Cardiac muscle cell (in vitro differentiated cells and primary cell): ENCODE measurements at regions not wholly inside any gene's neighbourhood (a gene's known extent, or its start where the extent isn't known, plus 50 kb on each side); places are given as distances from the start of the nearest gene placed in this dataset.

ENCODE experiments used
- DNase-seq, 2 donors: peaks; one replicate each; pipeline versions ENCODE4 v3.0.0 to v3.0.0-alpha.2; 2010 to 2017; ENCODE audit warnings: low read depth in 1 of 2, low spot score in 1 of 2
- H3K27ac ChIP-seq: fragments of 200-600 bp; sonication (generic); 2 replicates; pipeline ENCODE4 v1.5.1; 2016
- H3K27me3 ChIP-seq: fragments of 200-600 bp; sonication (generic); 2 replicates; pipeline ENCODE4 v1.6.0; 2016; ENCODE audit warnings: control low read depth
- H3K36me3 ChIP-seq: fragments of 200-600 bp; sonication (generic); 2 replicates; pipeline ENCODE4 v1.5.1; 2016; ENCODE audit warnings: control low read depth
- H3K4me1 ChIP-seq: fragments of 200-600 bp; sonication (generic); 2 replicates; pipeline ENCODE4 v1.8.1; 2017; ENCODE audit warnings: low read depth, mild to moderate bottlenecking, mixed run types
- H3K4me3 ChIP-seq: fragments of 200-600 bp; sonication (generic); 2 replicates; pipeline ENCODE4 v1.5.1; 2016; ENCODE audit warnings: mild to moderate bottlenecking
- H3K9me3 ChIP-seq: fragments of 200-600 bp; sonication (generic); 2 replicates; pipeline ENCODE4 v1.5.1; 2017; ENCODE audit warnings: low read depth, mild to moderate bottlenecking, control low read depth
- TF ChIP-seq, protein P1 (sequence below): IDR thresholded peaks from 2 replicates; pipeline ENCODE4 v1.5.1; 2012; ENCODE audit warnings: low read depth, mild to moderate bottlenecking, low read length

DNA sequence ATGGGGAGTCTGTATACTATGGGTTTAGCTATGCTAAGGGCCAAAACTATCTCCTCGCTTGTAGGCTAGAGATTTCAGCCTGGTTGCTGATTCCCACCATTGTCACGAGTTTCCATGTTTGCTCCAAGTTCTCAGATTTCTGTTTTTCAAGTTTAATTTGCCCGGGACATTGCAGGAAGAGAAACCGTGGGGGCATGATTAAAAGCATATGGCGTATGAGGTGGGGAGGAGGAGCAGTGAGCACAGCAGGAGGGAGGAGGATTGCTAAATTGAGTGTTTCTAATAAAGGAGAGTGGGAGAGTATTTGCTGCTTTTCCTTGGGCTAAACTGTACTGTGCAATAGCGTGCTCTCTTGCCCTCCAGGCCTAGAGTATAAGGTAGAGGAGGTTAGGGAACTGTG lies 558.4 kb downstream of the METTL15 start:
- DNase-seq, result no peak
- TF ChIP-seq, protein P1, sequence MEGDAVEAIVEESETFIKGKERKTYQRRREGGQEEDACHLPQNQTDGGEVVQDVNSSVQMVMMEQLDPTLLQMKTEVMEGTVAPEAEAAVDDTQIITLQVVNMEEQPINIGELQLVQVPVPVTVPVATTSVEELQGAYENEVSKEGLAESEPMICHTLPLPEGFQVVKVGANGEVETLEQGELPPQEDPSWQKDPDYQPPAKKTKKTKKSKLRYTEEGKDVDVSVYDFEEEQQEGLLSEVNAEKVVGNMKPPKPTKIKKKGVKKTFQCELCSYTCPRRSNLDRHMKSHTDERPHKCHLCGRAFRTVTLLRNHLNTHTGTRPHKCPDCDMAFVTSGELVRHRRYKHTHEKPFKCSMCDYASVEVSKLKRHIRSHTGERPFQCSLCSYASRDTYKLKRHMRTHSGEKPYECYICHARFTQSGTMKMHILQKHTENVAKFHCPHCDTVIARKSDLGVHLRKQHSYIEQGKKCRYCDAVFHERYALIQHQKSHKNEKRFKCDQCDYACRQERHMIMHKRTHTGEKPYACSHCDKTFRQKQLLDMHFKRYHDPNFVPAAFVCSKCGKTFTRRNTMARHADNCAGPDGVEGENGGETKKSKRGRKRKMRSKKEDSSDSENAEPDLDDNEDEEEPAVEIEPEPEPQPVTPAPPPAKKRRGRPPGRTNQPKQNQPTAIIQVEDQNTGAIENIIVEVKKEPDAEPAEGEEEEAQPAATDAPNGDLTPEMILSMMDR, result no peak
- H3K27ac ChIP-seq, result no peak overlapping the region
- no peaks in the 10 kb centered on the region for H3K4me1 ChIP-seq
- H3K36me3 ChIP-seq, result no peaks in the 10 kb centered on the region
- H3K4me3 ChIP-seq, result no peak overlapping the region
- no peaks in the 10 kb centered on the region for H3K27me3 ChIP-seq
- no peaks in the 10 kb centered on the region for H3K9me3 ChIP-seq

DNA sequence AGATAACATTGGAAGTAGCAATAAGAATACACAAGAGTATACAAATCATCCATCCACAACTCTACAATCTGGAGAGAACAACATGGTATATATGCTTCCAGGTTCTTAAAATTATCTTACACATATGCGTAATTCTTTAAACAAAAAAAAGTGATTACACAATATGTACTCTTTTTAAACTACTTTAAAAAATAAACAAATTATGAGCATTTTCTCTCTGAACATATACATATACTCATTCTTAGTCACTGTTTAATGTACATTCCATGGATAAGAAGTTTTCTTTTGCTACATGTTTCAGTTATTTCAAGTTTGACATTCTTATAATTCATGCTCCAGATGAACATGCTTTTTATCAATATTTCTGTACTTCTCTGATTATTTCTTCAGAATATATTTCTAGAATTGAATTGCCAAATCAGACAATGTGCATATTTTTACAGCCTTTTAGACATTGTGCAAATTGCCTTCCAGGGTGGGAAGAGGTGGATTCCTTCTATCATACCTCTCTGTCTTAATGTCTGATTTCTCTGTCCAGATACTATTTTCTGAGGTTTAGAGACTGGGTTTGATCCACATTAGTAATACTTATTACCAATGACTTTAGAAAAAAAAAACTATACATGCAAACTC lies 551.6 kb downstream of the METTL15 start:
- no peak overlapping the region for H3K4me3 ChIP-seq
- TF ChIP-seq, protein P1, result no peak
- no peaks in the 10 kb centered on the region for H3K9me3 ChIP-seq

DNA sequence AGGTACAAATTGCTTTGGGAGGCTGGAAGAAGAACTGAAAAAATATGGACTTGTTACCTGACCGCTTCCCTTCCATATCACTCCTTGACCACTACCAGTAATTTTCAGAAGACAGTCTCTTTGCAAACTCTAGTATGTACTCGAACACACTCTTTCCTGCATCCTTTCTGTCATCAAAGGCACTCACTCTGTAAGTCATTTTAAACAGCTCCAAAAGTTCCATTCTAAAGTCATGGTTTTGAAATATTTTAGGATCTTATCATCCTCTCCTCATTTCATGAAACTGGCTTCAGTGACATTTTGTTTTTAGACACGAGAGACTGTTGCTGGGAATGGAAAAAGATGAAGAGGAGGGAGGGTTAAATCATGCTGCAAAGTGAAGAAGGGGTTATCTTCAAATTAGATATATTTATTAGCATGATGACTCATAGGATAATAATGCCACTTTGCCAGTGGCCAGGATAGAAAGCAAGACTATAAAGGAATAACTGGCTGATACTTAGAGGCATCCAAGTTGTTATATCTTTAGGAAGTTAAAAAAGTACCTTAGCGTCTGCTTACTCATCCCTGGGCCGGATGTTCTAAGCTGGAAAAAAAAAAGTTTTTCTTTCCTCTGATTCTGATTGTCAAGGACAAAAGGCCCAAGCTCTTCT lies 549.3 kb downstream of the METTL15 start:
- Histone ChIP-seq H3K36me3 (no peaks in the 10 kb centered on the region), H3K4me1 (no peaks in the 10 kb centered on the region), H3K9me3 (no peaks in the 10 kb centered on the region), H3K4me3 (no peak overlapping the region), H3K27me3 (no peaks in the 10 kb centered on the region), H3K27ac (no peak overlapping the region)
- DNase-seq, result peak in 1 of 2 donors; percentile 23
- TF ChIP-seq, protein P1, result no peak

More for the DNA sequence above, 551.6 kb downstream of the METTL15 start:
- Histone ChIP-seq H3K27me3 (no peaks in the 10 kb centered on the region), H3K4me1 (no peaks in the 10 kb centered on the region), H3K36me3 (no peaks in the 10 kb centered on the region), H3K27ac (no peak overlapping the region)
- no peak for DNase-seq

DNA sequence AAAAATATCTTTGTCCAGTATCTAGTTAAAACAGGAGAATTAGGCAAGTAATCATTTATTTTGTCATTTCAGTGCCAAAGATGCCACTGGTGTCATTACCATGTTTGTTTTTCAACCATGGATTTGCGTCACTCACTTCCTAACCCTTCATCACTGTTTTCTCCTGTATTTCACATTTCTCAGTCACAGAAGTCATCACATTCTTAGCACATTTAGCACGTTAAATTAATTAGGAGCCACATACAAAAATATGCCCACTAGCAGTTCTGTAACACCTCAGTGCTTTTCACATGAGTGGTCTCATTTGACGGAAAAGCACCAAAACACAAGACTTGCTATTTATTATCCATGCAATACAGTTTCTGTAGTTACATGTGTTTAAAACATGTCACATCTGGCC lies 546.0 kb downstream of the METTL15 start:
- H3K27me3 ChIP-seq, result no peaks in the 10 kb centered on the region
- no peaks in the 10 kb centered on the region for H3K36me3 ChIP-seq
- H3K4me3 ChIP-seq, result no peak overlapping the region
- H3K27ac ChIP-seq, result no peak overlapping the region
- DNase-seq, result no peak
- H3K9me3 ChIP-seq, result no peaks in the 10 kb centered on the region
- H3K4me1 ChIP-seq, result no peaks in the 10 kb centered on the region
- TF ChIP-seq, protein P1, result no peak

DNA sequence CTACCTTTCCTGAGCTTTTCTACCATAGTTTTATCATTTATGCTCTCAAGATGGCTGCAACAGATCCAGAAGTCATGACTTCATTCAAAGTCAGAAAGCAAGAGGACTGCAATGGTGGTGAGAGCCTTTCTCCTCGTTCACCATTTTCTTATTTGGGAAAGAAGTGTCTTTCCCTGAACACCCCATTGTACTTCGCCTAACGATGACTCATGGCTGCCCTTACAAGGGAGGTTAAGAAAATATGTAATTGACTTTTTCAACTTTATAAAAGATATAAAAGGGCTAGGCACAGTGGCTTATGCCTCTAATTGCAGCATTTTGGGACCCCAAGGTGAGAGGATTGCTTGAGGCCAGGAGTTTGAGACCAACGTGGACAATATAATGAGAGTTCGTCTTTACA lies 541.7 kb downstream of the METTL15 start:
- DNase-seq, result peak in 1 of 2 donors; percentile 11
- Histone ChIP-seq H3K4me1 (no peaks in the 10 kb centered on the region), H3K9me3 (no peaks in the 10 kb centered on the region), H3K27ac (no peak overlapping the region), H3K27me3 (no peaks in the 10 kb centered on the region), H3K4me3 (no peak overlapping the region), H3K36me3 (no peaks in the 10 kb centered on the region)
- TF ChIP-seq, protein P1, result no peak
